HEK293 (cell line): ENCODE measurements at regions not wholly inside any gene's neighbourhood (a gene's known extent, or its start where the extent isn't known, plus 50 kb on each side); places are given as distances from the start of the nearest gene placed in this dataset.

Experiments
- CTCF ChIA-PET: fragments of 350-600 bp; formaldehyde crosslinking; extraction: SDS; loops from one replicate; lab custom pipeline; 2021; ENCODE audit warnings: antibody characterized with exemption; lab: Yijun Ruan, JAX
- POLR2A ChIA-PET: fragments of 300-600 bp; formaldehyde crosslinking; extraction: SDS; loops from one replicate; lab custom pipeline; 2020; ENCODE audit warnings: antibody characterized with exemption, inconsistent platforms; lab: Yijun Ruan, JAX
- H3K27ac ChIP-seq: fragments of 200-500 bp; sonication (Bioruptor generic); 2 replicates; pipeline ENCODE4 v1.5.1; 2014; ENCODE audit warnings: low read depth, low read length, control low read depth, inconsistent platforms; ENCODE audit errors: extremely low read depth
- H3K36me3 ChIP-seq, 2 experiments: fragments of 200-500 bp in 1 of 2; sonication (Bioruptor generic) in 1 of 2; 1 replicate in 1 of 2; 2 replicates in 1 of 2; pipeline ENCODE4 v1.5.1; 2014 to 2017; ENCODE audit warnings: inconsistent platforms in 2 of 2, low read length in 2 of 2; ENCODE audit not compliant: control insufficient read depth in 2 of 2, insufficient read depth in 1 of 2
- H3K4me1 ChIP-seq: fragments of 200-500 bp; sonication (Bioruptor generic); 2 replicates; pipeline ENCODE4 v1.5.1; 2014; ENCODE audit warnings: mild to moderate bottlenecking, low read length, inconsistent platforms; ENCODE audit not compliant: control insufficient read depth, insufficient read depth
- H3K4me3 ChIP-seq: 2 replicates; pipeline ENCODE4 v1.5.1; 2011; ENCODE audit warnings: low read depth, mild to moderate bottlenecking, control low read depth, low read length, moderate library complexity
- H3K9me3 ChIP-seq: fragments of 200-500 bp; sonication (Bioruptor generic); 2 replicates; pipeline ENCODE4 v1.5.1; 2014; ENCODE audit warnings: low read depth, low read length, inconsistent platforms; ENCODE audit not compliant: control insufficient read depth, insufficient read depth
- BCL11B ChIP-seq: fragments of 450-650 bp; formaldehyde crosslinking; IDR thresholded peaks from 2 replicates; pipeline ENCODE4 v1.5.1; 2016; ENCODE audit warnings: low read depth, missing biosample characterization, missing genetic modification characterization
- GFI1B ChIP-seq: fragments of 450-650 bp; formaldehyde crosslinking; IDR thresholded peaks from 2 replicates; pipeline ENCODE4 v1.5.1; 2016; ENCODE audit warnings: missing biosample characterization, missing genetic modification characterization
- GLIS1 ChIP-seq: fragments of 450-650 bp; formaldehyde crosslinking; IDR thresholded peaks from 2 replicates; pipeline ENCODE4 v1.5.1; 2016; ENCODE audit warnings: missing biosample characterization, missing genetic modification characterization
- SCRT1 ChIP-seq: fragments of 450-650 bp; formaldehyde crosslinking; IDR thresholded peaks from 2 replicates; pipeline ENCODE4 v1.5.1; 2016; ENCODE audit warnings: missing biosample characterization, missing genetic modification characterization, borderline replicate concordance
- ZNF132 ChIP-seq: fragments of 450-650 bp; formaldehyde crosslinking; IDR thresholded peaks from 2 replicates; pipeline ENCODE4 v1.5.1; 2017; ENCODE audit warnings: missing biosample characterization, missing genetic modification characterization, borderline replicate concordance
- ZNF174 ChIP-seq: fragments of 450-650 bp; formaldehyde crosslinking; IDR thresholded peaks from 2 replicates; pipeline ENCODE4 v1.5.0; 2017; ENCODE audit warnings: missing biosample characterization, mild to moderate bottlenecking, missing genetic modification characterization
- ZNF2 ChIP-seq: fragments of 450-650 bp; formaldehyde crosslinking; IDR thresholded peaks from 2 replicates; pipeline ENCODE4 v1.5.1; 2016; ENCODE audit warnings: missing biosample characterization, missing genetic modification characterization
- ZNF311 ChIP-seq: fragments of 450-650 bp; formaldehyde crosslinking; IDR thresholded peaks from 2 replicates; pipeline ENCODE4 v1.5.1; 2017; ENCODE audit warnings: missing biosample characterization, missing genetic modification characterization, borderline replicate concordance
- ZNF510 ChIP-seq: fragments of 450-650 bp; formaldehyde crosslinking; IDR thresholded peaks from 2 replicates; pipeline ENCODE4 v1.5.1; 2018; ENCODE audit warnings: mild to moderate bottlenecking, missing genetic modification characterization, missing biosample characterization; ENCODE audit not compliant: insufficient replicate concordance
- ZNF548 ChIP-seq: fragments of 450-650 bp; formaldehyde crosslinking; IDR thresholded peaks from 2 replicates; pipeline ENCODE4 v1.5.1; 2016; ENCODE audit warnings: missing biosample characterization, missing genetic modification characterization
- ZNF558 ChIP-seq: fragments of 450-650 bp; formaldehyde crosslinking; IDR thresholded peaks from 2 replicates; pipeline ENCODE4 v1.5.1; 2016; ENCODE audit warnings: missing biosample characterization, missing genetic modification characterization
- ZNF658 ChIP-seq: fragments of 450-650 bp; formaldehyde crosslinking; IDR thresholded peaks from 2 replicates; pipeline ENCODE4; 2016; ENCODE audit warnings: missing biosample characterization, missing genetic modification characterization
- ZNF791 ChIP-seq: fragments of 450-650 bp; formaldehyde crosslinking; IDR thresholded peaks from 2 replicates; pipeline ENCODE4 v1.5.1; 2016; ENCODE audit warnings: missing biosample characterization, missing genetic modification characterization
- ZSCAN16 ChIP-seq: fragments of 450-650 bp; formaldehyde crosslinking; IDR thresholded peaks from 2 replicates; pipeline ENCODE4 v1.5.1; 2016; ENCODE audit warnings: missing biosample characterization, missing genetic modification characterization
- TF ChIP-seq, protein P1 (sequence below): fragments of 450-650 bp; formaldehyde crosslinking; IDR thresholded peaks from 2 replicates; pipeline ENCODE4 v1.5.1; 2016; ENCODE audit warnings: missing biosample characterization, missing genetic modification characterization
- TF ChIP-seq, protein P2 (sequence below): fragments of 450-650 bp; IDR thresholded peaks from 2 replicates; pipeline ENCODE4 v1.5.1; 2018; ENCODE audit warnings: missing biosample characterization, missing genetic modification characterization
- TF ChIP-seq, protein P3 (sequence below): fragments of 450-650 bp; formaldehyde crosslinking; optimal IDR thresholded peaks from 2 replicates; pipeline ENCODE3; 2016; ENCODE audit warnings: missing biosample characterization, mild to moderate bottlenecking, missing genetic modification characterization
- TF ChIP-seq, protein P4 (sequence below): fragments of 450-650 bp; formaldehyde crosslinking; IDR thresholded peaks from 2 replicates; pipeline ENCODE4 v1.5.1; 2016; ENCODE audit warnings: missing biosample characterization, missing genetic modification characterization
- TF ChIP-seq, protein P5 (sequence below): fragments of 450-650 bp; formaldehyde crosslinking; IDR thresholded peaks from 2 replicates; pipeline ENCODE4 v1.5.1; 2016; ENCODE audit warnings: missing biosample characterization, missing genetic modification characterization

DNA sequence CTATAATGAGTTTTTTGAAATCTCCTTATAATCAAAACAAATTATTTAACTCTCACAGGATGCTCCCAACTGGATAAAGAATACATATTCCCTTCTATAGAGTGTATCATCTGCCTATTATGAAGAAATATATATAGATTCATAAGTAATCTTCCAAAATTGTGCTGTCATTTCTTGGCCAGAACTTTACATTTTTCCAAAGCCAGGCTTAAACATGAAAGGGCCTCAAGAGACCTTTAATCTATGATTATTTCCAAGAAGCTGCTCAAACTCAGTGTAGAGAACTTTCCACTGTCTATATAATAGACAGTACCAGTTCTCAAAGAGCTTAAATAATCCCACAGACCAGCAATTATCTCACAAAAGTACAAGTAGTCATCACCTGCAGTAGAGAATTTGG, 211.0 kb downstream of the AKAIN1 start:
- POLR2A ChIA-PET = no interaction called here
- Histone ChIP-seq H3K4me1 (no peaks in the 10 kb centered on the region), H3K36me3 (no peaks in the 10 kb centered on the region), H3K27ac (no peak overlapping the region), H3K4me3 (no peak overlapping the region), H3K9me3 (no peaks in the 10 kb centered on the region)
- no peak for TF ChIP-seq SCRT1 (tag by site-specific recombination)
- CTCF ChIA-PET = interaction anchor here (0.6 kb wide), 1 partner anchor 410 kb away, joined by 3 read pairs; no protein-coding TSS in a partner anchor

DNA sequence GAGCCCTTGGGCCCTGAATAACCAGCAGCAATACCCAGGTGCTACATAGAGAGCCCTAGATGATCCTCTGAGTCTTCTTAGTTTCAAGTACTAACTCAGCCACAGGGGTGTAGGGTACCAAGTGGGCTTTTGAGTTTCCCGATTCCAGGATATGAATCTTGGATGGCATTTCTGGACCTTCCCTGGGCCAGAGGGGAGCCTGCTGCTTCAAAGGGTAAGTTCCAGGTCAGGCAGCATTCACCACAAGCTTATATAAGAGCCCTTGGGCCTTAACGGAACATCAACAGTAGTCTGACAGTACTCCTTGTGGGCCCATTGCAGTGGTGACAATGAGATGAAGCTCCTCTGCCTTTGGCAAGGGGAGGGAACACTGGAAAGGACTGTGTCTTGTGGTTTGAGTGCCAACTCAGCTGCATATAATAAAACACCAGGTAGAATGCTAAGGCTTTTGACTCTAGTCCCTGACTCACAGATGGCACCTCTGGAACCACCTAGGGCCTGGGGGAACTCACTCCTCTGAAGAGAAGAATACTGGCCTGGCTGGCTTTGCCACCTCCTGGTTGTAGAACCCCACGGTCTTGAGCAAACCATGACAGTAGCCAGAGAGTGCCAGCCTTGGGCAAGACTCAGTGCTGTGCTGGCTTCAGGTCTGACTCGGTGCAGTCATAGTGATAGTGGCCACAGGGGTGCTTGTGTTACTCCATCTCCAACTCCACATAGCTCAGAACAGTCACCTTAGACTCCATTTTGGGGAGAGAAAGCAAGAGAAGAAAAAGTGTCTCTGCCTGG, 235.7 kb downstream of the AKAIN1 start:
- TF ChIP-seq, protein P1, sequence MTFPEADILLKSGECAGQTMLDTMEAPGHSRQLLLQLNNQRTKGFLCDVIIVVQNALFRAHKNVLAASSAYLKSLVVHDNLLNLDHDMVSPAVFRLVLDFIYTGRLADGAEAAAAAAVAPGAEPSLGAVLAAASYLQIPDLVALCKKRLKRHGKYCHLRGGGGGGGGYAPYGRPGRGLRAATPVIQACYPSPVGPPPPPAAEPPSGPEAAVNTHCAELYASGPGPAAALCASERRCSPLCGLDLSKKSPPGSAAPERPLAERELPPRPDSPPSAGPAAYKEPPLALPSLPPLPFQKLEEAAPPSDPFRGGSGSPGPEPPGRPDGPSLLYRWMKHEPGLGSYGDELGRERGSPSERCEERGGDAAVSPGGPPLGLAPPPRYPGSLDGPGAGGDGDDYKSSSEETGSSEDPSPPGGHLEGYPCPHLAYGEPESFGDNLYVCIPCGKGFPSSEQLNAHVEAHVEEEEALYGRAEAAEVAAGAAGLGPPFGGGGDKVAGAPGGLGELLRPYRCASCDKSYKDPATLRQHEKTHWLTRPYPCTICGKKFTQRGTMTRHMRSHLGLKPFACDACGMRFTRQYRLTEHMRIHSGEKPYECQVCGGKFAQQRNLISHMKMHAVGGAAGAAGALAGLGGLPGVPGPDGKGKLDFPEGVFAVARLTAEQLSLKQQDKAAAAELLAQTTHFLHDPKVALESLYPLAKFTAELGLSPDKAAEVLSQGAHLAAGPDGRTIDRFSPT (tag by site-specific recombination) = no peak
- TF ChIP-seq ZNF658 (tag by site-specific recombination) (no peak), ZNF174 (no peak), ZNF311 (tag by site-specific recombination) (no peak), ZSCAN16 (tag by site-specific recombination) (no peak), ZNF510 (tag by site-specific recombination) (no peak), ZNF548 (no peak), ZNF132 (tag by site-specific recombination) (no peak), ZNF2 (tag by site-specific recombination) (no peak), ZNF791 (tag by site-specific recombination) (no peak), GFI1B (tag by site-specific recombination) (no peak)
- TF ChIP-seq, protein P2, sequence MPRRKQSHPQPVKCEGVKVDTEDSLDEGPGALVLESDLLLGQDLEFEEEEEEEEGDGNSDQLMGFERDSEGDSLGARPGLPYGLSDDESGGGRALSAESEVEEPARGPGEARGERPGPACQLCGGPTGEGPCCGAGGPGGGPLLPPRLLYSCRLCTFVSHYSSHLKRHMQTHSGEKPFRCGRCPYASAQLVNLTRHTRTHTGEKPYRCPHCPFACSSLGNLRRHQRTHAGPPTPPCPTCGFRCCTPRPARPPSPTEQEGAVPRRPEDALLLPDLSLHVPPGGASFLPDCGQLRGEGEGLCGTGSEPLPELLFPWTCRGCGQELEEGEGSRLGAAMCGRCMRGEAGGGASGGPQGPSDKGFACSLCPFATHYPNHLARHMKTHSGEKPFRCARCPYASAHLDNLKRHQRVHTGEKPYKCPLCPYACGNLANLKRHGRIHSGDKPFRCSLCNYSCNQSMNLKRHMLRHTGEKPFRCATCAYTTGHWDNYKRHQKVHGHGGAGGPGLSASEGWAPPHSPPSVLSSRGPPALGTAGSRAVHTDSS = no peak
- TF ChIP-seq, protein P3, sequence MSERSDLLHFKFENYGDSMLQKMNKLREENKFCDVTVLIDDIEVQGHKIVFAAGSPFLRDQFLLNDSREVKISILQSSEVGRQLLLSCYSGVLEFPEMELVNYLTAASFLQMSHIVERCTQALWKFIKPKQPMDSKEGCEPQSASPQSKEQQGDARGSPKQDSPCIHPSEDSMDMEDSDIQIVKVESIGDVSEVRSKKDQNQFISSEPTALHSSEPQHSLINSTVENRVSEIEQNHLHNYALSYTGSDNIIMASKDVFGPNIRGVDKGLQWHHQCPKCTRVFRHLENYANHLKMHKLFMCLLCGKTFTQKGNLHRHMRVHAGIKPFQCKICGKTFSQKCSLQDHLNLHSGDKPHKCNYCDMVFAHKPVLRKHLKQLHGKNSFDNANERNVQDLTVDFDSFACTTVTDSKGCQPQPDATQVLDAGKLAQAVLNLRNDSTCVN = no peak
- TF ChIP-seq, all 188 proteins: peak for 0
- no peak overlapping the region for H3K4me3 ChIP-seq
- no peaks in the 10 kb centered on the region for H3K9me3 ChIP-seq
- H3K36me3 ChIP-seq = no peaks in the 10 kb centered on the region
- no peak overlapping the region for H3K27ac ChIP-seq
- ChIA-PET POLR2A (no interaction called here), CTCF (no interaction called here)
- no peaks in the 10 kb centered on the region for H3K4me1 ChIP-seq

DNA sequence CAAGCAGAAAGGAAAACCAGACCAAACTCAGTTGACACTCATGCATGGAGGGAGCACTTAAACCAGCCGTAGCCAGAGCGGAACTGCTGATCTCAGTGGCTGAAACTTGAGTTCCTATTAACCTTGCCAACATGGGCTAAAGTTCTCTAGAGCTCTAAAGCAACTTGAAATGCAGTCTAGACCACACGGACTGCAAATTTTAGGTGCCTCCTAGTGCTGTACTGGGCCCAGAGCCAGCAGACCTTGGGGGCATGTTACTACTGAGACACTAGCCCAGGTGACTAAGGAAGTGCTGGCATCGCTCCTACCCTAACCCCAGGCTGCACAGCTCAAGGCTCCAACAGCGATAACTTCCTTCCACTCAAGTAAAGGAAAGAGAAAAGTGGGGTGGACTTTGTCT, 236.5 kb downstream of the AKAIN1 start:
- POLR2A ChIA-PET = no interaction called here
- TF ChIP-seq, protein P4, sequence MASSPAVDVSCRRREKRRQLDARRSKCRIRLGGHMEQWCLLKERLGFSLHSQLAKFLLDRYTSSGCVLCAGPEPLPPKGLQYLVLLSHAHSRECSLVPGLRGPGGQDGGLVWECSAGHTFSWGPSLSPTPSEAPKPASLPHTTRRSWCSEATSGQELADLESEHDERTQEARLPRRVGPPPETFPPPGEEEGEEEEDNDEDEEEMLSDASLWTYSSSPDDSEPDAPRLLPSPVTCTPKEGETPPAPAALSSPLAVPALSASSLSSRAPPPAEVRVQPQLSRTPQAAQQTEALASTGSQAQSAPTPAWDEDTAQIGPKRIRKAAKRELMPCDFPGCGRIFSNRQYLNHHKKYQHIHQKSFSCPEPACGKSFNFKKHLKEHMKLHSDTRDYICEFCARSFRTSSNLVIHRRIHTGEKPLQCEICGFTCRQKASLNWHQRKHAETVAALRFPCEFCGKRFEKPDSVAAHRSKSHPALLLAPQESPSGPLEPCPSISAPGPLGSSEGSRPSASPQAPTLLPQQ = no peak
- TF ChIP-seq GLIS1 (tag by site-specific recombination) (0 out of 2 replicates have a peak, but pooled peaks have one; percentile 9), BCL11B (tag by site-specific recombination) (no peak), ZNF558 (tag by site-specific recombination) (no peak)
- TF ChIP-seq, protein P5, sequence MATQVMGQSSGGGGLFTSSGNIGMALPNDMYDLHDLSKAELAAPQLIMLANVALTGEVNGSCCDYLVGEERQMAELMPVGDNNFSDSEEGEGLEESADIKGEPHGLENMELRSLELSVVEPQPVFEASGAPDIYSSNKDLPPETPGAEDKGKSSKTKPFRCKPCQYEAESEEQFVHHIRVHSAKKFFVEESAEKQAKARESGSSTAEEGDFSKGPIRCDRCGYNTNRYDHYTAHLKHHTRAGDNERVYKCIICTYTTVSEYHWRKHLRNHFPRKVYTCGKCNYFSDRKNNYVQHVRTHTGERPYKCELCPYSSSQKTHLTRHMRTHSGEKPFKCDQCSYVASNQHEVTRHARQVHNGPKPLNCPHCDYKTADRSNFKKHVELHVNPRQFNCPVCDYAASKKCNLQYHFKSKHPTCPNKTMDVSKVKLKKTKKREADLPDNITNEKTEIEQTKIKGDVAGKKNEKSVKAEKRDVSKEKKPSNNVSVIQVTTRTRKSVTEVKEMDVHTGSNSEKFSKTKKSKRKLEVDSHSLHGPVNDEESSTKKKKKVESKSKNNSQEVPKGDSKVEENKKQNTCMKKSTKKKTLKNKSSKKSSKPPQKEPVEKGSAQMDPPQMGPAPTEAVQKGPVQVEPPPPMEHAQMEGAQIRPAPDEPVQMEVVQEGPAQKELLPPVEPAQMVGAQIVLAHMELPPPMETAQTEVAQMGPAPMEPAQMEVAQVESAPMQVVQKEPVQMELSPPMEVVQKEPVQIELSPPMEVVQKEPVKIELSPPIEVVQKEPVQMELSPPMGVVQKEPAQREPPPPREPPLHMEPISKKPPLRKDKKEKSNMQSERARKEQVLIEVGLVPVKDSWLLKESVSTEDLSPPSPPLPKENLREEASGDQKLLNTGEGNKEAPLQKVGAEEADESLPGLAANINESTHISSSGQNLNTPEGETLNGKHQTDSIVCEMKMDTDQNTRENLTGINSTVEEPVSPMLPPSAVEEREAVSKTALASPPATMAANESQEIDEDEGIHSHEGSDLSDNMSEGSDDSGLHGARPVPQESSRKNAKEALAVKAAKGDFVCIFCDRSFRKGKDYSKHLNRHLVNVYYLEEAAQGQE (tag by site-specific recombination) = no peak
- H3K9me3 ChIP-seq = no peaks in the 10 kb centered on the region
- H3K36me3 ChIP-seq = no peaks in the 10 kb centered on the region
- H3K27ac ChIP-seq = no peak overlapping the region
- H3K4me1 ChIP-seq = no peaks in the 10 kb centered on the region
- CTCF ChIA-PET = no interaction called here
- no peak overlapping the region for H3K4me3 ChIP-seq
